ENCODE measurements at regions not wholly inside any gene's neighbourhood (a gene's known extent, or its start where the extent isn't known, plus 50 kb on each side); places are given as distances from the start of the nearest gene placed in this dataset.

- no peak overlapping the region for H3K27ac Mint-ChIP-seq
- peaks cover 5% of the 10 kb centered on the region for H3K4me1 Mint-ChIP-seq (ENCODE audit: unreplicated experiment)
- peaks cover 3% of the 10 kb centered on the region for H3K36me3 Mint-ChIP-seq
- no peaks in the 10 kb centered on the region for H3K27me3 Mint-ChIP-seq
- TF ChIP-seq, protein P1, sequence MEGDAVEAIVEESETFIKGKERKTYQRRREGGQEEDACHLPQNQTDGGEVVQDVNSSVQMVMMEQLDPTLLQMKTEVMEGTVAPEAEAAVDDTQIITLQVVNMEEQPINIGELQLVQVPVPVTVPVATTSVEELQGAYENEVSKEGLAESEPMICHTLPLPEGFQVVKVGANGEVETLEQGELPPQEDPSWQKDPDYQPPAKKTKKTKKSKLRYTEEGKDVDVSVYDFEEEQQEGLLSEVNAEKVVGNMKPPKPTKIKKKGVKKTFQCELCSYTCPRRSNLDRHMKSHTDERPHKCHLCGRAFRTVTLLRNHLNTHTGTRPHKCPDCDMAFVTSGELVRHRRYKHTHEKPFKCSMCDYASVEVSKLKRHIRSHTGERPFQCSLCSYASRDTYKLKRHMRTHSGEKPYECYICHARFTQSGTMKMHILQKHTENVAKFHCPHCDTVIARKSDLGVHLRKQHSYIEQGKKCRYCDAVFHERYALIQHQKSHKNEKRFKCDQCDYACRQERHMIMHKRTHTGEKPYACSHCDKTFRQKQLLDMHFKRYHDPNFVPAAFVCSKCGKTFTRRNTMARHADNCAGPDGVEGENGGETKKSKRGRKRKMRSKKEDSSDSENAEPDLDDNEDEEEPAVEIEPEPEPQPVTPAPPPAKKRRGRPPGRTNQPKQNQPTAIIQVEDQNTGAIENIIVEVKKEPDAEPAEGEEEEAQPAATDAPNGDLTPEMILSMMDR (conservative IDR thresholded peaks at IDR 0.05): no peak
- no peaks in the 10 kb centered on the region for H3K9me3 Mint-ChIP-seq
- no peak overlapping the region for H3K4me3 Mint-ChIP-seq
- no peak for DNase-seq (ENCODE audit: extremely low spot score, unreplicated experiment)
Measured at GRCh38 chr2:167490455-167490854, 602.2 kb downstream of the XIRP2 start.

- Mint-ChIP-seq H3K27ac (no peak overlapping the region), H3K36me3 (peaks cover 3% of the 10 kb centered on the region), H3K4me3 (no peak overlapping the region), H3K4me1 (ENCODE audit: unreplicated experiment) (peaks cover 5% of the 10 kb centered on the region), H3K9me3 (no peaks in the 10 kb centered on the region), H3K27me3 (no peaks in the 10 kb centered on the region)
- DNase-seq (ENCODE audit: extremely low spot score, unreplicated experiment): no peak
- TF ChIP-seq, protein P1 (conservative IDR thresholded peaks at IDR 0.05): no peak
Measured at GRCh38 chr2:167489325-167489724, 601.0 kb downstream of the XIRP2 start.

- no peaks in the 10 kb centered on the region for H3K27me3 Mint-ChIP-seq
- TF ChIP-seq, protein P1 (conservative IDR thresholded peaks at IDR 0.05): no peak
- no peaks in the 10 kb centered on the region for H3K9me3 Mint-ChIP-seq
- H3K36me3 Mint-ChIP-seq: peaks cover 3% of the 10 kb centered on the region
- H3K27ac Mint-ChIP-seq: no peak overlapping the region
- H3K4me3 Mint-ChIP-seq: no peak overlapping the region
- DNase-seq (ENCODE audit: extremely low spot score, unreplicated experiment): no peak
- H3K4me1 Mint-ChIP-seq (ENCODE audit: unreplicated experiment): peaks cover 5% of the 10 kb centered on the region
Measured at GRCh38 chr2:167487728-167488127, 599.4 kb downstream of the XIRP2 start.

DNA sequence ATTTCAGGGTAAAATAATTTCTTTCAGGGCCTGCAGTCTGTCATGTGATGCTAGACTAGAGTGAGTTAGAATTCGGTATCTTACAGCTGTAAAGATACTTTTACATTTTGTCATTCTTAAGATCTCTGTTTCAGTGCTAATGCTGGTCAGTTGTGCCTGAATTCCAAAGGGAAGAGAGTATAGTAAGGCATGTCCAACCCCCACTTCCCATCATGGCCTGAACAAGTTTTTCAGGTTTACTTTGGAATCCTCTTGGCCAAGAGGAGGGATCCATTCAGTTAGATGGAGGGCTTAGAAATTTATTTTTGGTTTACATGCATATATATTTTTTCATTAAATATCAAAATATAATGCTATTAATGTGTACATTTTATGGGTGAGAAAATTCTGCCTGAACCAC is 596.6 kb downstream of the XIRP2 start:
- no peaks in the 10 kb centered on the region for H3K36me3 Mint-ChIP-seq
- no peaks in the 10 kb centered on the region for H3K9me3 Mint-ChIP-seq
- no peak for DNase-seq (ENCODE audit: extremely low spot score, unreplicated experiment)
- TF ChIP-seq, protein P1 (conservative IDR thresholded peaks at IDR 0.05): no peak
- H3K27me3 Mint-ChIP-seq: no peaks in the 10 kb centered on the region
- no peak overlapping the region for H3K4me3 Mint-ChIP-seq
- peaks cover 17% of the 10 kb centered on the region for H3K4me1 Mint-ChIP-seq (ENCODE audit: unreplicated experiment)
- no peak overlapping the region for H3K27ac Mint-ChIP-seq

DNA sequence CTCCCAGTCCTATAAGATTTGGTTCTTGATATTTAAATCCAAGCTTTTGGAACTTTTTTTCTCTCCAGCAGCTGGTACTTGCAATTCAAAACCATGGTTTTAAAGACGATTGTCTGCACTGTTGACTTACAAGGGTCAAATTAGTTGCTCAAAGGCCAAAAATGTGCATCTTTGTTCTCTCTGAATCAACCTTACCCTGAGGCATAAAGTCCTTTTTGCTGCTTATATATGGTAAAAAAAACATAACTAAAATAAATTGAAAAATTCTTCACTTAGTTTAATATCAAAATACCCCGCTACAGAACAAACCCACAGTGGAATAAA is 592.7 kb downstream of the XIRP2 start:
- TF ChIP-seq, protein P1 (conservative IDR thresholded peaks at IDR 0.05): no peak
- H3K27ac Mint-ChIP-seq: no peak overlapping the region
- H3K36me3 Mint-ChIP-seq: no peaks in the 10 kb centered on the region
- H3K4me1 Mint-ChIP-seq (ENCODE audit: unreplicated experiment): peaks cover 23% of the 10 kb centered on the region
- no peaks in the 10 kb centered on the region for H3K27me3 Mint-ChIP-seq
- no peak for DNase-seq (ENCODE audit: extremely low spot score, unreplicated experiment)
- H3K9me3 Mint-ChIP-seq: no peaks in the 10 kb centered on the region
- H3K4me3 Mint-ChIP-seq: no peak overlapping the region
